GM12864 (cell line): ENCODE measurements at regions not wholly inside any gene's neighbourhood (a gene's known extent, or its start where the extent isn't known, plus 50 kb on each side); places are given as distances from the start of the nearest gene placed in this dataset.

Experiments
- DNase-seq: peaks from one replicate; pipeline ENCODE4 v3.0.0-alpha.2; 2011; ENCODE audit warnings: low read depth
- H3K4me3 ChIP-seq: 2 replicates; pipeline ENCODE4 v1.5.1; 2011; ENCODE audit warnings: mild to moderate bottlenecking, low read depth, low read length, control low read depth
- TF ChIP-seq, protein P1 (sequence below): IDR thresholded peaks from 2 replicates; pipeline ENCODE4 v1.5.1; 2011; ENCODE audit warnings: low read depth, mild to moderate bottlenecking, moderate library complexity, low read length, control low read depth, inconsistent platforms; ENCODE audit errors: missing control alignments

GRCh38 chr20:11048739-11049138 lies 374.9 kb upstream of the JAG1 start:
- H3K4me3 ChIP-seq, result no peak overlapping the region
- DNase-seq, result no peak
- TF ChIP-seq, protein P1, sequence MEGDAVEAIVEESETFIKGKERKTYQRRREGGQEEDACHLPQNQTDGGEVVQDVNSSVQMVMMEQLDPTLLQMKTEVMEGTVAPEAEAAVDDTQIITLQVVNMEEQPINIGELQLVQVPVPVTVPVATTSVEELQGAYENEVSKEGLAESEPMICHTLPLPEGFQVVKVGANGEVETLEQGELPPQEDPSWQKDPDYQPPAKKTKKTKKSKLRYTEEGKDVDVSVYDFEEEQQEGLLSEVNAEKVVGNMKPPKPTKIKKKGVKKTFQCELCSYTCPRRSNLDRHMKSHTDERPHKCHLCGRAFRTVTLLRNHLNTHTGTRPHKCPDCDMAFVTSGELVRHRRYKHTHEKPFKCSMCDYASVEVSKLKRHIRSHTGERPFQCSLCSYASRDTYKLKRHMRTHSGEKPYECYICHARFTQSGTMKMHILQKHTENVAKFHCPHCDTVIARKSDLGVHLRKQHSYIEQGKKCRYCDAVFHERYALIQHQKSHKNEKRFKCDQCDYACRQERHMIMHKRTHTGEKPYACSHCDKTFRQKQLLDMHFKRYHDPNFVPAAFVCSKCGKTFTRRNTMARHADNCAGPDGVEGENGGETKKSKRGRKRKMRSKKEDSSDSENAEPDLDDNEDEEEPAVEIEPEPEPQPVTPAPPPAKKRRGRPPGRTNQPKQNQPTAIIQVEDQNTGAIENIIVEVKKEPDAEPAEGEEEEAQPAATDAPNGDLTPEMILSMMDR, result no peak

- H3K4me3 ChIP-seq, result no peak overlapping the region
- TF ChIP-seq, protein P1, result no peak
- no peak for DNase-seq
These were observed 376.6 kb upstream of the JAG1 start for GRCh38 chr20:11050350-11050749.

GRCh38 chr20:11051136-11051535 lies 377.3 kb upstream of the JAG1 start:
- DNase-seq, result no peak
- TF ChIP-seq, protein P1, result no peak
- H3K4me3 ChIP-seq, result no peak overlapping the region

DNA sequence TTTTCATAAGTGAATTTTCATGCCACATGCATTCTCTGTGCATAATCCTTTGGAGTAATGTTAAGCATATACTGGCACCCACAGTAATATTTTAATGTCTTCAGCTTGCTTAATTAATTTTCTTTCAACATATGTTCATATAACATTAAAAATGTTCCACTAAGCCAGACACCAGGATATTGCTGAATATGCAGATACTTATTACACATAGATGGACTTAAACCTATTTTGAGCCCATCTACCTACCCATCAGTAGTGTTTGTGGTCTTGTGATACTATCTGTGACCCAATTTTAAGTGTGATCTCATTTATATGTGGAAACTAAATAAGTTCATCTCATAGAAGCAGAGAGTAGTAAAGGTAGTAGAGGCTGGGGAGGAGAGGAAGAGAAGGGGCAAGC lies 379.5 kb upstream of the JAG1 start:
- H3K4me3 ChIP-seq, result no peak overlapping the region
- no peak for DNase-seq
- TF ChIP-seq, protein P1, result no peak

GRCh38 chr20:11054266-11054993 lies 380.6 kb upstream of the JAG1 start:
- H3K4me3 ChIP-seq, result no peak overlapping the region
- TF ChIP-seq, protein P1, result no peak
- no peak for DNase-seq

GRCh38 chr20:11056414-11056813 lies 382.6 kb upstream of the JAG1 start:
- H3K4me3 ChIP-seq, result no peak overlapping the region
- no peak for DNase-seq
- TF ChIP-seq, protein P1, result no peak

- DNase-seq, result no peak
- TF ChIP-seq, protein P1, result no peak
- H3K4me3 ChIP-seq, result no peak overlapping the region
These were observed 383.8 kb upstream of the JAG1 start for GRCh38 chr20:11057624-11058023.
